Occipital lobe (tissue), 1 donor: ENCODE measurements at regions not wholly inside any gene's neighbourhood (a gene's known extent, or its start where the extent isn't known, plus 50 kb on each side); places are given as distances from the start of the nearest gene placed in this dataset.

Experiments used
- DNase-seq: peaks from one replicate; lab custom pipeline; 2025; lab: John Stamatoyannopoulos, UW

DNA sequence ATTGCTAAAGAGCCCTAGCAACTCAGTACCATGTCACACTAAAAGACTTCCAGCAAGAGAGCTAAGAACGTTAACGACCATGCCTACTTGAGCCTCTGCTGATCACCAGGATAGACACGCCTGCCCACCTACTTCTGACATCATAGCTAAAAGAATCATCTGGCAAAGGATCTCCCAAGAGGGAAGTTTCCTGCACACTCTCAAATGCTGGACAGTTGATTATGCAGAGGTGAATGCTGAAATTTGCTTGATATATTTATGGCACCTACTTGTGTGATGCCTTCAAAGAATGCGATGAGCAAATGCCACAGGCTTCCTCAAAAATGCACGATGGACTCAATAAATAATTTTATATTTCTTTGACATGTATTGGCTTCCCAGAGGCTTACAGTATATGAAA, 113.6 kb downstream of the GALC start:
- no peak for DNase-seq

DNA sequence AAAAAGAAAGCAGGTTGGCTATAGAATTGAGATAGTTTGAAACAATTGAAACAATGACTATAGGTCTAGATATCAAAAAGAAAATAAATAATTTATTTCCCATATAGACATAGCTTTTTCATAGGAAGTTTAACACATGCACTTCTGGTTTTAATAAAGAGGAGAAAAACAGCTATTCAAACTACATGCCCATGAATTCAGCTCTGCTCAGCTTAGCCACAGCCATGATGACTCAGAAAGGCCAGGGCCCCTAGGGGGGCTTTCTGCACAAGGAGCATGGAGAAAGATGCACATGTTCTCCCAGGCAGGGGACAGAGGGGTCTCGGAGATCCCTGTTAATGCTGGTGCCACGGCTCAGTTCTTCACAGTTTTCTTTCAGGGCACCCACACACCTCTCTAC, 114.0 kb downstream of the GALC start:
- no peak for DNase-seq

DNA sequence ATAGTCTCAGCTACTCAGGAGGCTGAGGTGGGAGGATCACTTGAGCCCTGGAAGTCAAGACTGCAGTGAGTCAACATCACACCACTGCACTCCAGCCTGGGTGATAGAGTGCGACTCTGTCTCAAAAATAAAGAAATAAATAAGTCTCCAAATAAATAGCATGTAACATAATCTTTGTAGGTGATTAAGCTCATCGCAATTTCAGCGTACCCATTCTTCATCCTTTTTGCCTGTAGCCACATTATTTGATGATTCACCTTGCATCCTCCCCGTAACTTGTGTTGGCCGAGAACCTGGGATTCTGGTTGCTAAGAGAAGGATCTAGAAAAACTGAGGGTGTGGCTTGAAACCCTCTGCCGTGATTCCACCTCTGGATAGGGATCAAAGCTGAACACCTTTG, 115.1 kb downstream of the GALC start:
- no peak for DNase-seq

DNA sequence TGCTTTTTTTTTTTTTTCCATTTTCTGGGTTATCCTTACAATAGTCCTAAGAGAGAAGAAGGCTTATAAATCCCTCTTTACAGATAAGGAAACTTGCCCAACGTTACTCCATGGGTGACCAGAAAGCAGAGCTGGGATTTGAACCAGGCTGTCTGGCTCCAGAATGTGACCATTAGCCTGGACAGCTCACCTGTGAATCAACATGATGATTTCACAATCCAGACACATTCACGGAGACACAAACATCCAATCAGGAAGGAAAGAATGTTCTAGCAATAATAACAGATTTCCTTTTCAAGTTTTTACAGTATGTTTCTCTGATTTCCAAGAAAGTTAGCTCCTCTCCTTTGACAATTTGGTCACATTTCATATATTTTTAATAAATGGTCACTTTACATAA, 118.3 kb downstream of the GALC start:
- no peak for DNase-seq

DNA sequence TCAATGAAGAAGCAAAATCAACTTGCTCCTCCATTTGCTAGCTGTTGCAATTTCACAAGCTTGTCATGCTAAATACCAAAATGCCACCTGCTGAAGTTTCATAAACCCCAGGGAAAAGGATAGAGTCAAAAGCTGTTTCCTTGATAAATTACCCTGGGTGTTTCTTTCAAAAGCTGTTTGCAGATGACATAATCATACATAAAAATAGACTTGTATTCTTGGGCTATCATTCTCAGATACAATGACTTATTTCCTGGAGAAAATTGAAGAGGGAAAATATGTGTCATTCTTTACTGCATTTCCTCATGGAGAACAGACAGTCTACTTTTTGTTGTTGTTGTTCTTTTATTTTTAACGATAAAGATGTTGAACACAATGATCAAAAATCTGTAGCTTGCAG, 119.2 kb downstream of the GALC start:
- DNase-seq, result no peak

DNA sequence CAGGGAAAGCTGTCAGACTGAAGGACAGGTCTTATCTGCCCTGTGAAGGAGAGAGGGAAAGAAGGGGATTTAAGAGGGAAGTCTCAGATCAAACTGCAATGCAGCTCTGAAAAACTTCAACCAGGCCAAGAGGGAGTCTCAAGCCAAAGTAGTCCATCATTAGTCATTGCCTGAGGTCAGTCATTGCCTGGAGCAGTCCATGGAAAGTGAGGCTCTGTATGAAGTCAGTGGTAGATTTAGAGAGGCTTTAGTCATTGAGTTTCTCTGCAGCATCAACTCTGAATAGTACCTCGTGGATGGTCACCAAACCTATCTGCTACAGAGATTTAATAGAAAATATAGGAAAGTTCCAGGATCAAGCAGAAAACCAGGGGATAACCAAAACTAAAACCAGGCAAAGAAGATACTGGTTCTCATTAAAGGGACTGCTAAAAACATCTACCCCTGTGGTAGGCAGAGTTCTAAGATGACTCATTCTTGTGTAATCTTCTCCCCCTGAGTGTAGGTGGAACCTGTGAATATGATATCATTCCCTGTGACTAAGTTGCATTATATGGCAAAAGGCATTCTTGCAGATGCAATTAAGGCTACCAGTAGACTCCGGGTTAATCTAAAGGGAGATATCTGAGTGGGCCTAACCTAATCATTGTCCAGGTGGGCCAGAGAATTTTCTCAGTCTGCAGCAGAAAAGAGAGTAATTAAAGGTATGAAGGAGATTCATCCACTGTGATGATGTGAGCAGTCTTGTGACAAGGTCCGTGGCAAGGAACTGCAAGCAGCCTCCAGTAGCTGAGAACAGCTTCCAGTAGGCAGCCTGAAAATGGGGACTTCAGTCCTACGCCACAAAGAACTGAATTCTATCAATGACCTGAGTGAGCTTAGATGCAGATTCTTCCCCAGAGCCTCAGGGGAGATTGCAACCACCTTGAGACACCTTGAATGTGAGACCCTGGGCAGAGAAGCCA, 123.1 kb downstream of the GALC start:
- no peak for DNase-seq

DNA sequence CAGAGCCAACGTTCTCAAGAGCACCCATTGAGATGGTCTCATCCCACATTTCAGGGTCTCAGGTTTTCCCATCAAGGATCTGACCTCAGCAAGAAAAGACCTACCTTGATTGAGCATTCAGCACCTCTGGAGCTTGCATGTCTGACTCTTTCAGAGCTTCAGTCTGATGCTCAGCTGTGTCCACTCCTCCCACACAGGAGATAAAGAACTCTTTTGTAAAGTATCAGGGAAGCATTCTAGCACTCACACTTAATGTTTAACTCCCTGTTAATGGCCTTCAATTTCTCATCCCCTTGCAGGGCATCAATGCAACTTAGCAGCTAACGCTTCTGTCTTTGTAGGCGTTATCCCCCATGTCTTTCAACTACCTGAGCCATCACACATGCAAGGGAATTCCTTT, 124.1 kb downstream of the GALC start:
- DNase-seq, result no peak

DNA sequence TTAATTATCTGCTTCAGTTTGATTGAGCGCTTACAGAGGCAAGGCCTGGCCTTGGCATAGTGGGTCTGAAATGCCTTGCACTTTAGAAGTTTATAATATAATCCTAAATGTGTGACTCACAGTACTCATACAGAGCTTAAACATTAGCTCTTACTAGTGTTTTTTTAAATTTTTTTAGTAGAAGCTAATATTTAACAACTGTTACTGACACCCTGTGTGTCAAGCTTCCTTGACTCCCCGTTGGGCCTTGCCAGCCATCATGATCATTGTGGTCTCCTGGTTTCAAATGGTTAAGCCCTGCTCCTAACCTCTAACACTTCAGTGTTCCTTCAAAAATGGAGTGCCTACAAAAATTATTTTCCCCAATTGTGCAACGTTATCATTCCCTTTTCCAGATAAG, 126.9 kb downstream of the GALC start:
- no peak for DNase-seq

DNA sequence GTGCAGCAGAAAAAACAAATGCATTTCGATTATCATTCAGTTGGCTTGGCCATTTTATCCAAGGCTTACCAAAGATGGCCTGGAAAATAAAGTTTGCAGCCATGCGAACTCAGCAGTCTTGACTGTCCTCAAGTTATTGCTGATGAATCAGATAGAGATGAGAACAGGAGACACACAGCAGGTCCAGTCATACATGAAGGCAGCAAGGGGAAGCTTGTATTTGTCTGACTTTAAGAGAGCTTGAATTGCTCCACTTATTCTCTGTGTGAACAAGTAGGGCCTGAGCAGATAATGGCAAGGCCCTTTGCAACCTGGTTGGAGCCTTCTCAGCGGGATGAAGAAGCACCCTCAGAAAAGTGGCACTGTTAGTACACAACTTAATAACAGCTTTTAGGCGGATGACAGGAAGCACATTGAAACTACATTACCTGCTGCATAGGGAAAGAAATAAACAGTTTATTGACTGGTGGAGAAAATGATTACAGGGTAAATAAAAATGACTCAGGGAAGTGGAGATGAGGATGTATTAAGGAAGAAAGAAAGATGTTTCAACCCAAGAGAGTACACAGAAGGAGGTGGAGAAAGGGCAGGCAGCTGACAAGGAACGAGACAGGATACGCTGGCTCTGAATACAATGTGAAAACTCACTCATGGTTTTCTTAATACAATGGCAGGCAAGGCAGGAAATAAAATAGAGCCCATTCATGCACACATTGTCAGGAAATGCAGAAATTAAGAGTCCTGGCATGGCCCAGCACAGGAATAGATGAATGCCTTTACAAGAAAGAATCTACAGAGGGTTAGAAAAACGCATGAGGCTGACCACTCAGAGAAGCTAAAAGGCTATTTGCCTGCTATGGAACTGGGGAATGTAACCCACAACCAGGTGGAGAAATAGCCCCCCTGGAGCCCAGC, 128.4 kb downstream of the GALC start:
- DNase-seq, result no peak

DNA sequence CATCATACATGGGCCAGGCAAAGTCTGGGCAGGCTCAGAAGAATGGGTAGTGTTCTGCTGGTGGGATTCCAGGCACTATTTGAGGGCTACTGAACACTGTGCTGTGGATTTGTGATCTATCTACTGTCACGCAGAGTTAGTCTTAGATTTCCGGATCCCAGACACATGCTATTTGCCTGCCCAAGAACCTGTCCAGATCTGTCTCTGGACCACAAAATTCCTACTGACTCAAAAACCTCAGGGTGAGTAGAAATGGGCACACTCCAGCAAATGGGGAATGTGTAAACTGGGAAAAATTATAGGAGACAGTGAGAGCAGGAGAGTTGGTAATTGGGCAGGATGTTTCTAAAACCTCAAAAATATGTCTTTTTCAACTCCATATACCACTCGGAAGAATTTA, 129.9 kb downstream of the GALC start:
- DNase-seq, result no peak

DNA sequence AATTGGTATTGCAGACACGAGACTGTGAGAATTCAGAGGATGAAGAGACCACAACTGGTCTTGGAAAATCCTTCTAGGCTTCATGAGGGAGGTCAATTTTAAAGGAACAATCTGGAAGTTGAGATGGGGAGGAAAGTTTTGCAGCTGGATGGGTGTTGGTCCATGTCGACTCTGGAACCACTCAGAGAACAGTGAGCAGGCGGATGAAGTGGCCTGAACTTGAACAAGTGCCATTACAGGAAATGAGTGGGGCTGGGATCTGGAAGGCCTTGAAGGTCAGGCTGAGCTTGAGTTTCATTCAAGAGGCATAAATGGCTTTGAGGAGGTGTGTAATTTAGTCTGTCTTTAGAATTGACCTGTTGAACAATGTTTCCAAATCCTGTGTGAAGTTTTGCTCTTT, 140.9 kb downstream of the GALC start:
- DNase-seq, result no peak

DNA sequence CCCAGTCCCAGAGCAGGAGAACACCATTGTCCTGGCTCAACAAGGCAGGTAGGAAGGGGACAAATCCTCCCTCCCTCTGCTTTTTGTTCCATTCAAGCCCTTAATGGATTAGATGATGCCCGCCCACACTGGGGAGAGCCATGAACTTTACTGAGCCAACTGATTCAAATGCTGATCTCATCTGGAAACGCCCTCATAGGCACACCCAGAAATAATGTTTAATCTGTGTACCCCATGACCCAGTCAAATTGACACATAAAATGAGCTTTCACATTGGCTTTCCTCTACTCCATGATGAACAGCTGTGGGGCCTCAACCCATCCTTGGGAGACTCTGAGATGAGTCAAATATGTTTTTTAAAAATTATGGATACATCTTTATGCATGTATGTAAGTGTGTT, 141.8 kb downstream of the GALC start:
- DNase-seq, result no peak

DNA sequence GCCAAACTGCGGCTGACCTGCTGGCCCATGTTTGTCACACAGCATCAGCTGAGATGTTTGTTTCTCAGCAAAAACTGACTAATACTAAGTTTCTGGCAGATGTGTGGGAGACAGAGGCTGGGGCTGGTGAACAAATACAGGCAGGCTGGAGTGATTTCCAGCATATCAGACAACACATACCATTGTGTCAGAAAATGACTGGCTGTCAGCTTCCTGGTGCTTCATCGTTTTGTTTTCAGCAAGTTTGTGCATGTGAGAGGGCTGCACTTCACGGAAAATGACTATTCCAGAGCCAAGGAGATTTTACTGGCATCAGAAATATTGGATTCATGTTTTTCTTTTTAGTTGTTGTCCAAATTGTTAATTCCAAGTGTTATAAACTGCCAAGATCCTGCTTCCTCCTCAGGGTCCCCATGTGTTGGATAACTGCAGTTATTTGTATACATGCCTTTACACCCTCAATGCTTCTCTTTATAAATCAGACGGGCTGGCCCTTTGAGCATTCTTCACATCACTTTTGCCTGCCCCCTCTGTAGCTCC, 145.7 kb downstream of the GALC start:
- DNase-seq, result no peak

DNA sequence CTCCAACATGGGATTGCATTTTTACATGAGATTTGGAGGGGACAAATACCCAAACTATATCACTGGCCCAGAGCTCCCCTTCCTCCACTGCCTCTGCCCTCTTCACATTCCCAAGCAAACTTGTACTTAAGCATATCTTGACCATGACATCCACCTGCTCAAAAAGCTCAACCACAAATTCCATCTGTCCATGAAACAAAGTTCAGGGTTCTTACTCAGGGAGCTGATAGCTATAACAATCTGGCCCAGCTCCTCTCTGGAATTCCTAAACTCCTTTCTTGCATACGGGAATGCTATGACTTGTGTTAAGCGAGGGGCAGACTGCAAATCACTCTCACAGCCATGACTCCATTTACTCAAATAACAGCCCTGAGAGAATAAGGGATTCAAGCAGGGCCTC, 152.1 kb downstream of the GALC start:
- no peak for DNase-seq

DNA sequence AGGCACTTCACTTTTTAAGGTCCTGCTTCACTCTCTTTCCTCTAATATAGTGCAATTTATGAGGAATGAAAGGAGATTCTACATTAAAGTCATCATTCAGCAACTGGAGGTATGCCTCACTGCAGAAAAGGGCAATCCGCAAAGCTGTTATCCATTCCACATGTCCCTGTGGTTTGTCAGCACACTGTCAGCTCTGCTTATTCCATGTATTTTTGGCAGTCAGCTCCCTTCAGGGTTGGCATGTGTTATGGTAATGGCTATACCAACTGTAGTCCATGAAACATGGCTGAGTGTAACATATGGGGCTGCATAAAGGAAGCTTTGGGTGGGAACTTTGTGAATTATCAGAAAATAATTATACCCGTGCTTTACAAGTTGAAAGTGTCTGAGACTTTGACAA, 154.1 kb downstream of the GALC start:
- DNase-seq, result no peak

DNA sequence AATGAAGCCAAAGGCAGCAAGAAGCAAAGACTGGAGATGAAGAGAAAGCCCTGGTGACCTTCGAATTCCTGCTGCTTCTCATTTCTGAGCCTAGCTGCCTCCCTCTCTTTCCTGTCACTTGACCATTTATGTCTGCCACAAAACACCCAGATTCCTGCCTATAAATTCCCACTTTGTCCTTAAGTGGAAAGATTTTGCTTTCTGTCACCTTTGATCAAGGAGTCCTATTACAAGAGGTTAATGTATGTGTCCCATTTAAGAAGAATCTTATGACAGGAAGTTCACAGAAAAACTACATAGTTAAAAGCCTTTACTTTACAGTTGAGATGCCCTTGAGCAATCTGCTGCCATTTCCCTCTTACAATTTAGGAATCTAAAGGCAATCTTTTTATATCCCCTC, 155.7 kb downstream of the GALC start:
- no peak for DNase-seq

DNA sequence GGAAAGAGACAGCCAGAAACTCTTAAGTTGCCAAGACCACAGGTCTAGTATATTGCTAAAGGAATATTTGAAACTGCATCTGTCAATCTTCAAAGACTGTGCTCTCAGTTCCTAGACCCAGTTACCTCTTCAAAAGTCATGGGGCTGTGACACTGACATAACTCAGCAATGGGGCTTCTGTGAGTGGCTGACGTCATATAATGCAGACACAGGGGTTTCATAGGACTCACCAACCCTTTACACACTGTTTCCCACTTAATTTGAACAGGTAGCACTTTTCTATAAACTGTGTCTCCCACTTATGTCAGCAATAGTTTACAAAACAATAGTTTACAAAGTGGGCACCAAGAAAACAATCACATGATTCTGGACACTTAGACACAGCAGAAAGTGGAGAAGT, 158.4 kb downstream of the GALC start:
- no peak for DNase-seq

DNA sequence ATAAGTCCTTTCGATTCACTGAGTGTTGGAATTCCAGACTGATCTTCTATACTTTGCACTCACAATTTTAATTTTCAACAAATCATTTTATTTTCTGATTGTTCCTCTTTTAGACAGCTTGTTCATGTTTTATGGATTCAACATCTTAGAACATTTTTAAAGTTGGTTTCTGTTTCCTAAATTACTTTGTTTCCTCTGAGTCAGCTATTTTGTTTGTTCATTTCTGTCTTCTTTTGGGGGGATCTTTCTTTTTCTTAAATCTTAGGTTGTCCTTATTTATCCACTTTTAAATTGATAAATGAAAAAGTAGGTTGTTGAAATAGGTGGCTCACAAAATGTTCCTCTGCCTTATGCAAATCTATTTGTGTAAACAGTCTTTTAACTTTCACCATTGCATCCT, 160.0 kb downstream of the GALC start:
- no peak for DNase-seq

DNA sequence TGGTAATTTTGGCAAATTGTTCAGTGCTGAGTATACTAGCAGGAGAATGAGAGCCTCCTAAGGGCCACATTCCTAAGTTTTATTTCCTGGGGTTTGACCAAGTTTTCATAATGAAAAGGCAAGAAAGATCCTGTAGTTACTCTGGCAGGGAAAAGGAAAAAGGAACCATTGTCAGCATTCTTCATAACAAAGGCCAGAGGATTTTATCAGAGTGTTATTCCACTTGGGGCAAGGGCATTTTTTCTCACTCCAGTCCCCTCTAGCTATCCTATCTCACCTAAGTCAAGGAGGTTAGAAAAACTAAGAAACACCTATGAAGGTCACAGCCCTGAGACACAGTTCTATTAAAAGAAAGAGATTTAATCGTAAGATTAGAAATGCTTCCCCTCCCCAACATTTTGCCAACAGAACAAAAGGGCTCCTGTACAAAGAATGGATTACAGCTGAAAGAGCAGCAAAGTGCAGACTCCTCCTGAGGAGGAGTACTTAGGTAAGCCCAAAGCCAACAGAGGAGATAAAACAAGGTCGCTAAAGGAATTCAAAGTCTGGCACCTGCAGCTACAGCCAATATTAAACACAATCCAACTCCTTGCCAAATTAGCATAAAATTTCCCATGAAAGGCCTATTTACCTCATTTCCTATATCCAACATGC, 162.4 kb downstream of the GALC start:
- DNase-seq, result no peak

DNA sequence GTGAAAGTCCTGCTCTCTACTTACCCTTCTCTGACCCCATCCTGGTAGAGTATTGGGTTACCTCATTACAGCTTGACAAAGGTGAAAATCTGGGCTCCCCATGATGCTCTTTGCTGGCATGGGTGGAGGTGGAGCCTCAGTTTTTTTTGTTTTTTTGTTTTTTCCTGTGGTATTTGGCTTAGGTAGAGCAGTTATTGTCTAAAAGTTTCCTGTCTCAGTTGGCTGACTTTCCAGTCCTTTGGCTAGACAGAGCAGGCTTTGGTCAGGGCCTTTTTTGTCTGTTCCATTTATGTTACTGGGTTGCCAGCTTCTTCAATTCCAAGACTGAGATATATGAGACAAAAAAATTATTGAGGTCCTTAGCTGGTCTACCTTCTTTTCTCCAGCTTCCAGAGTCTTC, 163.4 kb downstream of the GALC start:
- no peak for DNase-seq

DNA sequence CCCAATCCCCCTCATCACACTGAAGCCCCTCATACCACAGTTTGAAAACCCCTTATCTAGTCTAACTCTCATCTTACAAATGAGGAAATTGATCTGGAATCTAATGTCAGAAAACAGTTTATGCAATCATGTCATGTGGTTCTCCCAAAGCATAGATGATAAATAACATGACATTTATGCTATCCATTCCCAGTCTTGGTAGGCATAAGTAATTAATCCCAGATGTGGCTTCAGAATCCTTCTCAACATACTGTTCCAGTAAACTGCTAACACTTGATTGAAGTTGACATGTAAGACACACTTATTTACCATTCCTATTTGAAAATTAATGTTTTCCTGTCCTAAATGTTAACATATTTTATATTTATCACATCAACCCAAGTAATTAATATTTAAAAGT, 168.7 kb downstream of the GALC start:
- no peak for DNase-seq

DNA sequence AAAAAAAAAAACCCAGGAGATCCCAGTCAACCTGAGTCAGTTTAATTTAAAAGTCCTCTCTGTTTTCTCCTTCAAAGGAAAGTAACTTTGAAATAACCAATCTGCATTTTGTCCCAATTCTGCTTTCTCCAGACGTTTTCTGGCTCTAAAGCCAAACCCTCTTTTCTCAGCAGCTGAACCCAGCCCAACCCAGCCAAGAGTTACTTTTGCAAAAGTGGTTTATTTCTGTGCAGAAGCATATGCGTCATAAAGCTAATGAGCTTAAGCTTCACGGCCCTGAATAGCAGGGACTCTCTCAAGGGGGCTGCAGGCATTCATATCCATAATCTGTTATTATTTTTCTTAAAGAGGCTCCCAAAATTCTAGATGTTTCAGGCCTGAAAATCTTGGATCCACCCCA, 176.6 kb downstream of the GALC start:
- DNase-seq, result no peak
